ENCODE measurements at regions not wholly inside any gene's neighbourhood (a gene's known extent, or its start where the extent isn't known, plus 50 kb on each side); places are given as distances from the start of the nearest gene placed in this dataset.

DNA sequence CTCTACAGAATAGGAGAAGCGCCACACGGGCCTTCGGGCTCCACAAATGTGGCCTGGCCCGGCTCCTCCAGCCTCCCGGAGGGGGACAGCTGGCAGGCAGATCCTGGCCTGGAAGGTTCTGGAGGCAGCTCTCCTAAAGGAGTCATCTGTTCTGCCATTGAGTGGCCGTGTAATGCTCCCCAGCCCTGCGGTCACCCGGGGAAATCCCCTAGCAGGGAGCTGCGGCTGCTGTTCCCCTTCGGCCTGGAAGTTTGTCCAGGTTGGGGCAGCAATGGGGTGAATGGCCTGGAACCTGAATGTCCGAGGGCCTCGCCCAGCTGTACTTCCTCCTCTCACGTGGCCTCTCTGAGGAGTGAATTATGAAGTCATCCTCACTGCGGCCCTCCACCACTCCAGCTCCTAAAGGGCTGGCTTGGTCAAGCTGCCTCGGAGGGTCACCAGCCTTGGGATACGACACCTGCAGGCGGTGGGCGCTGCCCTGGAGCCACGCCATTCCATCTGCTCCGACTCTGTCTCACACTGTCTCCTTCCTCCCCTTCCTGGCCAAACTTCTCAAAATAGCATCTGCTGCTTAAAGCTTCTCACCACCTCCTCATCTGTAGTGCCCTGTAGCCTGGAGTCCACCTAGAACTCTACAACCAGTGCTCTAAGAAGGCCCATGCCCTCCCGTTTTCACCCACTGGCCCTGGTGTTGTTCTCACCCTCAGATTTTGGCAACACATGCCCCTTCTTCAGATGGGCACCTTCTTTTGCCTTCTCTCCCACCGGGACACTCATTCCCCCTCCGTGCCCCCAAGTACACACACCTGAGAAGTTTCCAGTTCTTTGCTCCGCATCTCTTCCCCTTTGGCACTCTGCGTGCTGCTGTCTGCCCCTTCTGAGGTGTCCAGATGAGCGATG lies 54.4 kb upstream of the TMPRSS2 start:
- DNase-seq (ENCODE audit: low spot score) (peak; percentile 71), ATAC-seq (peak; percentile 87)
- intact Hi-C loops (cut with DNase I) = no loop called here

- DNase-seq (ENCODE audit: low spot score) (no peak), ATAC-seq (peak; percentile 68)
- intact Hi-C loops (cut with DNase I) = no loop called here
Observed at GRCh38 chr21:41561701-41562100, 53.7 kb upstream of the TMPRSS2 start.

DNA sequence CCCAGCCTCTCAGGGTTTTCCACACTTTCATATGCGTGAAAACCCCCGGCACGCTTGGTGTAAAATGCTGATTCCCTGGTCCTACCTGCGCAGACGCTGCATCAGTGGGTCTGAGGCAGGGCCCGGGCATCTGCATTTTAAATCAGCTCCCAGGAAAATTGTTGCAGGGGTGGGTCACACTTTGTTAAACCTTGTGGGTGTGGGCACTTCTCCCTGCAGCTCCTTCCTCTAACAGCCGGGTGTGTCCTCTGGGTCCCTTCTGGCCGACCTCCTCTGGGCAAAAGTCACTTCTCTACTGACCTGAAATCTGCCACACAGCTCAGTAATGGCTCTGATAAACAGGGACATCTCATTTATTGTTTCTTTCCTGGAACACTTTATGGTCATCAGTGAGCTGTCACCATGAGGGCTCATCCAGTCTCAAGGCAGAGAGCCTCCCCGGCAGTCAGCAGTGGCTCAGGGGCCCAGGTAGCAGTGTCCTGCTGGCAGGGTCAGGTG lies 52.8 kb upstream of the TMPRSS2 start:
- no peak for DNase-seq (ENCODE audit: low spot score)
- intact Hi-C loops (cut with DNase I) = no loop called here
- no peak for ATAC-seq

DNA sequence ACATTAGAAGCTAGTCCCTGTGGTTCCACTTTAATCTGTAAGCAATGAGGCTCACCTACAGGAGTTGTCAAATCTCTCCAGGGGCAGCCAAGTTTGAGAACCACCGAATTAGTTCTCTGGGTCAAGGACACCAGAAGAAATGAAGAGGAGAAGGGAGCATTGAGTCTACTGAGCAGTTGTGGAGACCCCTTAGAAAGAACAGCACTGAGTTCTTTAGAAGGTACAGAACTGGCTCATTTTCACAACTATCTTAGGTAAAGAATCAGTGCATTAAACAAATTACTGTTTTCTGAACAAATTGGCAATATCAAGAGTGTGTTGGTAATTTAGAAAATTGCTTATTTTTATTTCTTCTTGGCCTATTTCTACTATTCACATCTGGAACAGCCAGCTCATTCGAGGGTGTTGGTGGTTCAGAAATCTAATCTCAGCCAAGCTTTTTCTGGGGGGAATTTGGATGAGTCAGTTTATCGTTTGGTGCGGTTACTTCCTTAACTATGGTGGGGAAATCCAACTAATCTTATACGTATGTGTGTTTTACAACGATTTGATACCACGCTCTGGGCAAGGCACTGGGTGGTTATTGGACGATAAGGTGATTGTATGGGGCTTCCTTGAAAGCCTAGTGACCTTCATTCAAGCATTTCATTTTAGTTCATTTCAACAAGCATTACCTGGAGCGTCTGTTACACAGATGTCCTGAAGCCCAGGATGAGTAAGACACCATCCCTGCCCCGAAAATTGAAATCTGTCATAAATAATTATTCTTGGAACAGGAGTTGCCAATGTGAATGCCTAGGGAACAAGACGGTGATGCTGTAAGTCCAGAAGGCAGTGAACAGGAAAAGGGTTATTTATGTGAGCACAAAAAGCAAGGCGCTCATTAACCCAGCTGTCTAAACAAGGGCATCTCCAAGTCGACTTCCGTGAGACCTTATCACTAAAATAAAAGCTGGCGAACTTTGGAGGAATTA lies 52.0 kb upstream of the TMPRSS2 start:
- ATAC-seq (peak; percentile 48), DNase-seq (ENCODE audit: low spot score) (no peak)
- intact Hi-C loops (cut with DNase I) = no loop called here

GRCh38 chr21:41558842-41559241 lies 50.9 kb upstream of the TMPRSS2 start:
- DNase-seq (ENCODE audit: low spot score) (no peak), ATAC-seq (no peak)
- intact Hi-C loops (cut with DNase I) = no loop called here

DNA sequence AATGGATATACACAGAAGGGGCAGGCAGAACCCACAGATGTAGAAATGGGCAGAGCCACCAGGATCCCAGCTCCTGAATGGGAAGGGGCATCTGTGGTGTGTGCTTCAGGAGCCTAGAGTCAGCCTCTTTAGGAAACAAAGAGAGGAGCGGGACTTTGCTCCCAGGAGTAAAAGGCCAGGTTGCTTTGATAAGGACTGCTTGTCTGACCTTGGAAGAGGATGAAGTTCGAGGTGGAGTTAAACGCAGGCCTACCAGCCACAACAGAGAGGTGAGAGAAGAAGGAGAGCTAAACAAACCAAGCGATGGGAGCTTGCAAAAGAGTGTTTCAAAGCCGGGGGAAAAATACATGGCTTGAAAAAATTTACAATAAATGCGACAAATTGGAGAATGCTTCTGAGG lies 49.9 kb upstream of the TMPRSS2 start:
- intact Hi-C loops (cut with DNase I) = no loop called here
- DNase-seq (ENCODE audit: low spot score) = no peak

More for the DNA sequence above, 49.9 kb upstream of the TMPRSS2 start:
- ATAC-seq = no peak
